Astrocyte of the cerebellum (primary cell): ENCODE measurements at regions not wholly inside any gene's neighbourhood (a gene's known extent, or its start where the extent isn't known, plus 50 kb on each side); places are given as distances from the start of the nearest gene placed in this dataset.

ENCODE experiments used
- DNase-seq: peaks from one replicate; pipeline ENCODE4 v3.0.0-alpha.2; 2011; ENCODE audit warnings: low read depth
- H3K4me3 ChIP-seq: 2 replicates; pipeline ENCODE4 v1.5.1; 2011; ENCODE audit warnings: mild to moderate bottlenecking, low read depth, low read length, moderate library complexity
- in situ Hi-C: cut with HindIII; loops from 2 replicates; pipeline ENCODE4 v1.10.0; 2017; ENCODE audit warnings: low sequenced_read_pairs
- TF ChIP-seq, protein P1 (sequence below): IDR thresholded peaks from 2 replicates; pipeline ENCODE4 v1.5.1; 2012; ENCODE audit warnings: low read length, low read depth, moderate library complexity, mild to moderate bottlenecking; ENCODE audit errors: missing control alignments

GRCh38 chrX:4379071-4379470 lies 665.6 kb upstream of the PRKX start:
- DNase-seq: no peak
- H3K4me3 ChIP-seq: no peak overlapping the region
- TF ChIP-seq, protein P1, sequence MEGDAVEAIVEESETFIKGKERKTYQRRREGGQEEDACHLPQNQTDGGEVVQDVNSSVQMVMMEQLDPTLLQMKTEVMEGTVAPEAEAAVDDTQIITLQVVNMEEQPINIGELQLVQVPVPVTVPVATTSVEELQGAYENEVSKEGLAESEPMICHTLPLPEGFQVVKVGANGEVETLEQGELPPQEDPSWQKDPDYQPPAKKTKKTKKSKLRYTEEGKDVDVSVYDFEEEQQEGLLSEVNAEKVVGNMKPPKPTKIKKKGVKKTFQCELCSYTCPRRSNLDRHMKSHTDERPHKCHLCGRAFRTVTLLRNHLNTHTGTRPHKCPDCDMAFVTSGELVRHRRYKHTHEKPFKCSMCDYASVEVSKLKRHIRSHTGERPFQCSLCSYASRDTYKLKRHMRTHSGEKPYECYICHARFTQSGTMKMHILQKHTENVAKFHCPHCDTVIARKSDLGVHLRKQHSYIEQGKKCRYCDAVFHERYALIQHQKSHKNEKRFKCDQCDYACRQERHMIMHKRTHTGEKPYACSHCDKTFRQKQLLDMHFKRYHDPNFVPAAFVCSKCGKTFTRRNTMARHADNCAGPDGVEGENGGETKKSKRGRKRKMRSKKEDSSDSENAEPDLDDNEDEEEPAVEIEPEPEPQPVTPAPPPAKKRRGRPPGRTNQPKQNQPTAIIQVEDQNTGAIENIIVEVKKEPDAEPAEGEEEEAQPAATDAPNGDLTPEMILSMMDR: no peak
- in situ Hi-C loops: no loop called here

DNA sequence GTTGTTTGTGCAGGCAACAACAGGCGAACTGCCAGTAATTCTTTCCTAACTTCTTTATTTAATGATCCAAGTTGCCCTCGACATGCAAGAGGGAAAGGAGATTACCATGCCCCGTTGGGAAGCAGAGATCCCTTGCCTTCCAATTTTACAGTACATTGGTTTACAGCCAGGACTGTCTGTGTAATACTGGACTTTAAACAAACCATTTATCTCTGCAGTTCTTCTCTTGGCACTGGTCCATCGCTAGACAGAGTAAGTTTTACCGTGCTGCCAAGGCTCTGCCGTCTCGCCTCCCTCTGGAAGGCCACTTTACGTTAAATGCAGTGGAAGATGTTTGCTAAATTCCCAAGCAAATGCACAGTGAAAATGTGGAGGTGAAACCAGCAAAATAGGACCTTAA lies 660.3 kb upstream of the PRKX start:
- H3K4me3 ChIP-seq: no peak overlapping the region
- in situ Hi-C loops: no loop called here
- TF ChIP-seq, protein P1: no peak
- DNase-seq: no peak

DNA sequence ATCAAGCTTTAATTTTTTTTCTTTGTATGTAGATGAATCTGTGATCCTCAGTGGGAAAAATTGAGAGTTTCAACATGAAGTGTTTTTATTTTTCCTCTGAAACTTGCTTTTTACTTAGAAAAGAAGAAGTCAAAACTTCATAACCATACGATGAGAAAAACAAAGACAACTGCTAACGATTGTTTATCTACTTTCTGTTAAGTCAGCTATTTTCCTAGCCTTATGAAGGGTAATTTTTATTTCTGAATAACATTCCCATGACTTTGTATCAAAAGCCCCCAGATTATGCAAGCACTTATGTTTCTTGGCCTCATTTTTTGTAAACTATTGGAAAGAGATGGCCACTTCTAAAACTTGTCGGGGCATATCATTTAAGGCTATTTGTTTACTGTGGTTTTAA lies 645.1 kb upstream of the PRKX start:
- no peak overlapping the region for H3K4me3 ChIP-seq
- TF ChIP-seq, protein P1: no peak
- in situ Hi-C loops: loop anchor here (5.0 kb wide), 1 partner anchor 46 kb away; no protein-coding TSS in a partner anchor
- no peak for DNase-seq

DNA sequence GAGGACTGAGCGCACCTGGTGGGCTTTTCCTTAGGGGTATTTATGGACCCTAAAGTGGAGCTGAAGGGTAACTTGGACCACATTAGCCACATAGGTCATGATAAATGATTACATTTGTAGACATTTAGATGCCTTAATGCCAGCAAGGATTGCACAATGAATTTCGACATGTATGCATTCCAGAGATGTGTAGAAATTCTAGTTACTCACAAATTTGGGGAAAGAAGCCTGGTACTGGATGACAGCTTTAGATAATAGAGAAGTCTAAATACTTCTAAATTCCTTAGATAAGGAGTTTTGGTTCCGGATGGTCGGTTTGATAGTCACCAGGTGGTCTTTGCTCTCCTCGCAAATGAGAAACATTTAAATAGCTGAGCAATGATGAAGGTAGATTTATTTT lies 609.5 kb upstream of the PRKX start:
- no peak overlapping the region for H3K4me3 ChIP-seq
- TF ChIP-seq, protein P1: no peak
- no peak for DNase-seq
- in situ Hi-C loops: no loop called here

GRCh38 chrX:4320436-4320947 lies 607.0 kb upstream of the PRKX start:
- DNase-seq: no peak
- TF ChIP-seq, protein P1: no peak
- no peak overlapping the region for H3K4me3 ChIP-seq
- in situ Hi-C loops: no loop called here

DNA sequence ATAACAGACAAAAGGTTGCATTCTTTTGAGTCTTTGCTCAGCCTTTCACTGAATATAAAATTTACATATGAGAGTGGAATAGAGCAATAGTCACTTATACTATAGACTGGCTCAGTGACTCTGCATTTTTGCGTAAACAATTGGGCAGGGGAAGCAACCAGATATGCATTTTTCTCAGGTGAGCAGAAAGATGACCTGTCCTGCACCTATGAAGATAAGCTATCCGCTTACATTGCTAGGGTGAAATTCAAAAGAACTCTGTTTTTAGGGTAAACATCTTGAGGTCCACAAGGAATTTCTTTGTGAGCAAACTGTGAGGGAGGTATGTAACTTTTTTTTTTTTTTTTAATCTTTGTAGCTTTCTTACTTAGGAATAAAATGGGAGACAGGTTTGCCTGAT lies 602.4 kb upstream of the PRKX start:
- in situ Hi-C loops: no loop called here
- H3K4me3 ChIP-seq: no peak overlapping the region
- TF ChIP-seq, protein P1: no peak
- DNase-seq: no peak
